Ishikawa (cell line): ENCODE measurements at regions not wholly inside any gene's neighbourhood (a gene's known extent, or its start where the extent isn't known, plus 50 kb on each side); places are given as distances from the start of the nearest gene placed in this dataset.

Source experiments
- CEBPB ChIP-seq: IDR thresholded peaks from 2 replicates; pipeline ENCODE4 v1.6.1; 2012
- CREB1 ChIP-seq: IDR thresholded peaks from 2 replicates; pipeline ENCODE4 v1.6.1; 2012; ENCODE audit warnings: low read depth
- EGR1 ChIP-seq: IDR thresholded peaks from 2 replicates; pipeline ENCODE4 v1.6.1; 2012
- EP300 ChIP-seq: IDR thresholded peaks from 2 replicates; pipeline ENCODE4 v1.6.1; 2012; ENCODE audit warnings: borderline replicate concordance
- FOXM1 ChIP-seq: IDR thresholded peaks from 2 replicates; pipeline ENCODE4 v1.6.1; 2012; ENCODE audit warnings: low read depth, borderline replicate concordance
- NFIC ChIP-seq: IDR thresholded peaks from 2 replicates; pipeline ENCODE4 v1.6.1; 2012
- RAD21 ChIP-seq: IDR thresholded peaks from 2 replicates; pipeline ENCODE4 v1.6.1; 2012; ENCODE audit warnings: low read depth
- TAF1 ChIP-seq: IDR thresholded peaks from 2 replicates; pipeline ENCODE4 v1.6.1; 2012; ENCODE audit warnings: low read depth, mild to moderate bottlenecking
- TCF12 ChIP-seq: IDR thresholded peaks from 2 replicates; pipeline ENCODE4 v1.6.1; 2012; ENCODE audit warnings: low read depth
- TEAD4 ChIP-seq: IDR thresholded peaks from 2 replicates; pipeline ENCODE4 v1.6.1; 2012
- YY1 ChIP-seq: IDR thresholded peaks from 2 replicates; pipeline ENCODE4 v1.6.1; 2012; ENCODE audit warnings: low read depth
- ZBTB7A ChIP-seq: IDR thresholded peaks from 2 replicates; pipeline ENCODE4 v1.6.1; 2012; ENCODE audit warnings: low read depth
- TF ChIP-seq, protein P1 (sequence below): IDR thresholded peaks from 2 replicates; pipeline ENCODE4 v1.6.1; 2012
- TF ChIP-seq, protein P2 (sequence below): IDR thresholded peaks from 2 replicates; pipeline ENCODE4 v1.6.1; 2012
- TF ChIP-seq, protein P3 (sequence below): IDR thresholded peaks from 2 replicates; pipeline ENCODE4 v1.6.1; 2012; ENCODE audit warnings: low read depth, mild to moderate bottlenecking

DNA sequence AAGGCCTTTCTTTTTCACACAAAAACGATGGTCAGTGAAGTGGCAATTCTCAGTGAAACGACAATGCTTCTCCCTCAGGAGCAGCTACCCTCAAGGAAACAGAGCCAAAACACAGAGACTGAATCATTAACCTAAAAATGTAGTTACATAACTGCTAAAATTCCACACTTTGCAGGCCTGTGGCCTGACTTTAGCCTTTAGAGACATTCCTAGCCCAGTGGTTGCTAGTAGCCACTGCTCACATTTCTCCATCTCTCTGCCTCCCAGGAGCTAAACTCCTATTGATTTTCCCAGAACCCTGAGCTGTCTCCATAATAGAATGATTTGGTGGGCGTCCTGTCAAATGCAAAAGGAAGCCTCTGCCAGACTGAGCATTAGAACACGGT lies 630.1 kb upstream of the KCNMB2 start:
- TF ChIP-seq CEBPB = no peak
- TF ChIP-seq NFIC = peak; percentile 66
- 0 out of 2 replicates have a peak, but pooled peaks have one; percentile 4 for TF ChIP-seq RAD21
- TF ChIP-seq, protein P1, sequence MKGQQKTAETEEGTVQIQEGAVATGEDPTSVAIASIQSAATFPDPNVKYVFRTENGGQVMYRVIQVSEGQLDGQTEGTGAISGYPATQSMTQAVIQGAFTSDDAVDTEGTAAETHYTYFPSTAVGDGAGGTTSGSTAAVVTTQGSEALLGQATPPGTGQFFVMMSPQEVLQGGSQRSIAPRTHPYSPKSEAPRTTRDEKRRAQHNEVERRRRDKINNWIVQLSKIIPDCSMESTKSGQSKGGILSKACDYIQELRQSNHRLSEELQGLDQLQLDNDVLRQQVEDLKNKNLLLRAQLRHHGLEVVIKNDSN = no peak
- TF ChIP-seq FOXM1 = no peak
- no peak for TF ChIP-seq YY1
- TF ChIP-seq TCF12 = 0 out of 2 replicates have a peak, but pooled peaks have one; percentile 35
- TF ChIP-seq TAF1 = no peak
- no peak for TF ChIP-seq EGR1
- TF ChIP-seq EP300 = no peak
- no peak for TF ChIP-seq CREB1
- TF ChIP-seq, protein P2, sequence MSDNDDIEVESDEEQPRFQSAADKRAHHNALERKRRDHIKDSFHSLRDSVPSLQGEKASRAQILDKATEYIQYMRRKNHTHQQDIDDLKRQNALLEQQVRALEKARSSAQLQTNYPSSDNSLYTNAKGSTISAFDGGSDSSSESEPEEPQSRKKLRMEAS = no peak
- no peak for TF ChIP-seq ZBTB7A
- TF ChIP-seq TEAD4 = peak; percentile 84
- TF ChIP-seq, protein P3, sequence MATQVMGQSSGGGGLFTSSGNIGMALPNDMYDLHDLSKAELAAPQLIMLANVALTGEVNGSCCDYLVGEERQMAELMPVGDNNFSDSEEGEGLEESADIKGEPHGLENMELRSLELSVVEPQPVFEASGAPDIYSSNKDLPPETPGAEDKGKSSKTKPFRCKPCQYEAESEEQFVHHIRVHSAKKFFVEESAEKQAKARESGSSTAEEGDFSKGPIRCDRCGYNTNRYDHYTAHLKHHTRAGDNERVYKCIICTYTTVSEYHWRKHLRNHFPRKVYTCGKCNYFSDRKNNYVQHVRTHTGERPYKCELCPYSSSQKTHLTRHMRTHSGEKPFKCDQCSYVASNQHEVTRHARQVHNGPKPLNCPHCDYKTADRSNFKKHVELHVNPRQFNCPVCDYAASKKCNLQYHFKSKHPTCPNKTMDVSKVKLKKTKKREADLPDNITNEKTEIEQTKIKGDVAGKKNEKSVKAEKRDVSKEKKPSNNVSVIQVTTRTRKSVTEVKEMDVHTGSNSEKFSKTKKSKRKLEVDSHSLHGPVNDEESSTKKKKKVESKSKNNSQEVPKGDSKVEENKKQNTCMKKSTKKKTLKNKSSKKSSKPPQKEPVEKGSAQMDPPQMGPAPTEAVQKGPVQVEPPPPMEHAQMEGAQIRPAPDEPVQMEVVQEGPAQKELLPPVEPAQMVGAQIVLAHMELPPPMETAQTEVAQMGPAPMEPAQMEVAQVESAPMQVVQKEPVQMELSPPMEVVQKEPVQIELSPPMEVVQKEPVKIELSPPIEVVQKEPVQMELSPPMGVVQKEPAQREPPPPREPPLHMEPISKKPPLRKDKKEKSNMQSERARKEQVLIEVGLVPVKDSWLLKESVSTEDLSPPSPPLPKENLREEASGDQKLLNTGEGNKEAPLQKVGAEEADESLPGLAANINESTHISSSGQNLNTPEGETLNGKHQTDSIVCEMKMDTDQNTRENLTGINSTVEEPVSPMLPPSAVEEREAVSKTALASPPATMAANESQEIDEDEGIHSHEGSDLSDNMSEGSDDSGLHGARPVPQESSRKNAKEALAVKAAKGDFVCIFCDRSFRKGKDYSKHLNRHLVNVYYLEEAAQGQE = no peak

- TF ChIP-seq TEAD4 (peak; percentile 38; the same call in 1 of the 2 replicates), EP300 (peak; percentile 10; the same call in 1 of the 2 replicates), NFIC (peak; percentile 66; the same call in 1 of the 2 replicates), FOXM1 (no peak), CEBPB (peak; percentile 89)
- TF ChIP-seq, protein P3 = no peak
These were observed 629.5 kb upstream of the KCNMB2 start for GRCh38 chr3:177906578-177907229.

- TF ChIP-seq EP300 (peak; percentile 75), TCF12 (peak; percentile 55; the same call in 1 of the 2 replicates), FOXM1 (peak; percentile 52; the same call in 1 of the 2 replicates), NFIC (peak; percentile 48; the same call in 1 of the 2 replicates), TEAD4 (peak; percentile 26; the same call in 1 of the 2 replicates)
These were observed 626.7 kb upstream of the KCNMB2 start for GRCh38 chr3:177909530-177909929.

GRCh38 chr3:177914224-177914623 lies 622.0 kb upstream of the KCNMB2 start:
- TF ChIP-seq ZBTB7A = no peak
- TF ChIP-seq TCF12 = no peak
- TF ChIP-seq CREB1 = no peak
- no peak for TF ChIP-seq FOXM1
- TF ChIP-seq CEBPB = no peak
- TF ChIP-seq NFIC = no peak
- TF ChIP-seq TEAD4 = no peak
- TF ChIP-seq, protein P2 = no peak
- TF ChIP-seq EGR1 = no peak
- no peak for TF ChIP-seq RAD21
- no peak for TF ChIP-seq YY1
- no peak for TF ChIP-seq TAF1
- TF ChIP-seq, protein P1 = no peak
- TF ChIP-seq, protein P3 = no peak
- TF ChIP-seq EP300 = no peak
